K562 (cell line): ENCODE measurements at regions not wholly inside any gene's neighbourhood (a gene's known extent, or its start where the extent isn't known, plus 50 kb on each side); places are given as distances from the start of the nearest gene placed in this dataset.

ENCODE experiments used
- ATAC-seq: fragments of 200-7000 bp; cut with Tn5 transposase; 3 replicates; pipeline ENCODE4 v1.9.1; 2020; ENCODE audit warnings: moderate library complexity
- BruUV-seq: library from RNA; stranded (reverse); fragments of 400-500 nt; replicated peaks from 2 replicates; lab custom pipeline; 2021; lab: Mats Ljungman, UMichigan
- CTCF ChIA-PET: fragments of 300-600 bp; formaldehyde crosslinking; extraction: SDS; loops from one replicate; lab custom pipeline; 2021; ENCODE audit warnings: low intra/inter-chr PET ratio; lab: Yijun Ruan, JAX
- POLR2A ChIA-PET: fragments of 300-600, 350-650 bp; sonication (Branson Sonifier 250); formaldehyde crosslinking; extraction: SDS; loops from one replicate; lab custom pipeline; 2021; ENCODE audit warnings: antibody characterized with exemption, inconsistent platforms; lab: Yijun Ruan, JAX
- DNase-seq, 4 experiments: peaks; one replicate each; pipeline versions ENCODE4 v3.0.0 to v3.0.0-alpha.2; 2011 to 2018; ENCODE audit warnings: low spot score in 3 of 4, mixed read lengths in 3 of 4; ENCODE audit errors: extremely low read depth in 1 of 4
- FAIRE-seq: peaks from 2 replicates; lab custom pipeline; 2011; peaks lifted over from hg19 to GRCh38; lab: Jason Lieb, UNC
- H2AFZ ChIP-seq: 2 replicates; pipeline ENCODE4 v1.6.0; 2011; ENCODE audit warnings: low read depth, low read length, control low read depth, inconsistent platforms
- H3K27ac ChIP-seq: fragments of 200-600 bp; 3 replicates; pipeline ENCODE4 v1.8.0; 2011; ENCODE audit warnings: low read depth, mild to moderate bottlenecking, control low read depth, inconsistent platforms, low read length, moderate library complexity, mixed read lengths; ENCODE audit errors: extremely low read depth
- H3K27me3 ChIP-seq, 2 experiments: fragments of 300-600 bp in 1 of 2; 2 replicates in 1 of 2; 3 replicates in 1 of 2; pipeline versions ENCODE4 v1.6.0 to v1.8.0; 2011; ENCODE audit warnings: inconsistent platforms in 2 of 2, low read length in 2 of 2, mild to moderate bottlenecking in 1 of 2, mixed read lengths in 1 of 2, moderate library complexity in 1 of 2; ENCODE audit not compliant: control insufficient read depth in 2 of 2, insufficient read depth in 2 of 2
- H3K36me3 ChIP-seq: fragments of 300-600 bp; 3 replicates; pipeline ENCODE4 v1.8.0; 2011; ENCODE audit warnings: mild to moderate bottlenecking, low read length, inconsistent platforms; ENCODE audit not compliant: control insufficient read depth, insufficient read depth
- H3K4me1 ChIP-seq, 2 experiments: fragments of 200-600 bp in 1 of 2; replicated peaks in 1 of 2; 2 replicates in 1 of 2; 3 replicates in 1 of 2; pipeline versions ENCODE4 v1.5.1 to v1.8.0; 2011; ENCODE audit warnings: inconsistent platforms in 2 of 2, low read length in 2 of 2, mild to moderate bottlenecking in 1 of 2, mixed read lengths in 1 of 2, moderate library complexity in 1 of 2; ENCODE audit not compliant: control insufficient read depth in 2 of 2, insufficient read depth in 2 of 2
- H3K4me2 ChIP-seq: 2 replicates; pipeline ENCODE4 v1.6.1; 2011; ENCODE audit warnings: low read length, control low read depth, inconsistent platforms, mixed read lengths; ENCODE audit not compliant: insufficient read depth
- H3K4me3 ChIP-seq: fragments of 200-600 bp; sonication (generic), shearing (Covaris generic); 2 replicates; pipeline ENCODE4 v1.5.1; 2016; ENCODE audit warnings: control low read depth, inconsistent platforms
- H3K79me2 ChIP-seq: fragments of 200-600 bp; 3 replicates; pipeline ENCODE4 v1.8.0; 2011; ENCODE audit warnings: low read length, inconsistent platforms; ENCODE audit not compliant: control insufficient read depth, insufficient read depth
- H3K9ac ChIP-seq, 2 experiments: 2 replicates each; pipeline versions ENCODE4 v1.6.0 to v1.6.1; 2011; ENCODE audit warnings: low read depth in 2 of 2, low read length in 2 of 2, control low read depth in 1 of 2, inconsistent platforms in 1 of 2, mild to moderate bottlenecking in 1 of 2, mixed read lengths in 1 of 2; ENCODE audit not compliant: insufficient read depth in 1 of 2
- H3K9me1 ChIP-seq: one replicate; pipeline ENCODE4 v1.6.0; 2011; ENCODE audit warnings: inconsistent platforms, mild to moderate bottlenecking, low read length, moderate library complexity; ENCODE audit not compliant: control insufficient read depth, insufficient read depth
- H3K9me3 ChIP-seq: replicated peaks from 2 replicates; pipeline ENCODE4 v1.5.1; 2011; ENCODE audit warnings: low read depth, low read length, inconsistent platforms; ENCODE audit not compliant: control insufficient read depth, insufficient read depth
- H4K20me1 ChIP-seq: replicated peaks from 2 replicates; pipeline ENCODE4 v1.6.1; 2011; ENCODE audit warnings: low read length, inconsistent platforms, mixed read lengths; ENCODE audit not compliant: control insufficient read depth, insufficient read depth
- NCOA2 ChIP-seq, 2 experiments: fragments of 450-650 bp; IDR thresholded peaks; 2 replicates each; pipeline ENCODE4 v1.6.1; 2018; ENCODE audit warnings: mild to moderate bottlenecking in 2 of 2, moderate library complexity in 1 of 2; ENCODE audit not compliant: partially characterized antibody in 2 of 2
- PBX2 ChIP-seq, 2 experiments: IDR thresholded peaks in 1 of 2; conservative IDR thresholded peaks in 1 of 2; 2 replicates each; pipeline ENCODE4 v1.6.1; 2016; ENCODE audit warnings: low read depth in 2 of 2, mild to moderate bottlenecking in 1 of 2, missing compliant biosample characterization in 1 of 2, missing genetic modification characterization in 1 of 2, moderate library complexity in 1 of 2
- RBFOX2 ChIP-seq: fragments of 200-400 bp; formaldehyde crosslinking; IDR thresholded peaks from 2 replicates; pipeline ENCODE4 v1.6.1; 2017; ENCODE audit warnings: low read depth, mild to moderate bottlenecking, low read length, moderate library complexity
- ZNF444 ChIP-seq: fragments of 250-450 bp; sonication (Bioruptor Pico); IDR thresholded peaks from 2 replicates; pipeline ENCODE4 v1.4.0; 2020; ENCODE audit warnings: mild to moderate bottlenecking, moderate library complexity
- WGBS: fragments of 100-300 bp; shearing (Covaris generic); methylation state at CpG from one replicate; pipeline ENCODE4 v1.1.6; 2016; ENCODE audit warnings: low coverage, mixed read lengths; ENCODE audit not compliant: insufficient coverage; ENCODE audit errors: missing lambda C conversion rate; 5-methylcytosine and 5-hydroxymethylcytosine counted together
- in situ Hi-C: fragments of 300-500 bp; cut with MboI; formaldehyde crosslinking; loops from 4 replicates; pipeline ENCODE4 v1.15.0; 2018; ENCODE audit warnings: inconsistent platforms, mixed read lengths
- intact Hi-C: fragments of 100-400 bp; cut with micrococcal nuclease; formaldehyde crosslinking; loops from 2 replicates; pipeline ENCODE4 v1.14.2; 2022

GRCh38 chr2:176814274-176814673 is 398.3 kb upstream of the HNRNPA3 start:
- H4K20me1 ChIP-seq: no peaks in the 10 kb centered on the region
- intact Hi-C loops (loop anchor here (5.0 to 10.0 kb wide), 2 partner anchors 159 to 687 kb away; partner anchors contain the start of gene HOXD8), in situ Hi-C loops (loop anchor here (25.0 kb wide), 1 partner anchor 677 kb away; the partner anchor contains the start of gene HOXD8)
- no peak overlapping the region for H2AFZ ChIP-seq
- POLR2A ChIA-PET: interaction anchor here (0.8 to 1.5 kb wide), 4 partner anchors 8 to 651 kb away, joined by 3 to 5 read pairs (median 4); no protein-coding TSS in a partner anchor
- no peaks in the 10 kb centered on the region for H3K4me1 ChIP-seq
- H3K36me3 ChIP-seq: no peaks in the 10 kb centered on the region
- no peak for FAIRE-seq
- no peak overlapping the region for H3K4me3 ChIP-seq
- no peaks in the 10 kb centered on the region for H3K9me1 ChIP-seq
- ATAC-seq: no peak
- no peak overlapping the region for H3K4me2 ChIP-seq
- no TSS peak for BruUV-seq
- H3K27ac ChIP-seq: no peak overlapping the region
- WGBS: 0% methylated on average over 1 of the region's 1 CpG
- no peak overlapping the region for H3K9ac ChIP-seq
- CTCF ChIA-PET: interaction anchor here (1.3 to 3.6 kb wide), 2 partner anchors 162 to 687 kb away, joined by 3 to 18 read pairs; no protein-coding TSS in a partner anchor
- peaks cover 0 to 9% of the 10 kb centered on the region in 2 experiments; a peak in 2 of 5 replicates for H3K27me3 ChIP-seq
- no peaks in the 10 kb centered on the region for H3K9me3 ChIP-seq
- TF ChIP-seq ZNF444 (no peak), NCOA2 (IDR thresholded peaks at IDR 0.05; ENCODE audit: partially characterized antibody in 2 of 2) (no peak), PBX2 (CRISPR knock-in tag; IDR thresholded peaks at IDR 0.05; ENCODE audit: low read depth) (no peak), PBX2 (tag; conservative IDR thresholded peaks at IDR 0.05; ENCODE audit: low read depth) (no peak), RBFOX2 (no peak)
- H3K79me2 ChIP-seq: no peaks in the 10 kb centered on the region
- no peak for DNase-seq
